ENCODE measurements at regions not wholly inside any gene's neighbourhood (a gene's known extent, or its start where the extent isn't known, plus 50 kb on each side); places are given as distances from the start of the nearest gene placed in this dataset.
"Not testable (repeated sequence)": the region's sequence is repeated elsewhere in the genome, so short reads cannot be mapped to it uniquely, and the experiment has no call there.

DNA sequence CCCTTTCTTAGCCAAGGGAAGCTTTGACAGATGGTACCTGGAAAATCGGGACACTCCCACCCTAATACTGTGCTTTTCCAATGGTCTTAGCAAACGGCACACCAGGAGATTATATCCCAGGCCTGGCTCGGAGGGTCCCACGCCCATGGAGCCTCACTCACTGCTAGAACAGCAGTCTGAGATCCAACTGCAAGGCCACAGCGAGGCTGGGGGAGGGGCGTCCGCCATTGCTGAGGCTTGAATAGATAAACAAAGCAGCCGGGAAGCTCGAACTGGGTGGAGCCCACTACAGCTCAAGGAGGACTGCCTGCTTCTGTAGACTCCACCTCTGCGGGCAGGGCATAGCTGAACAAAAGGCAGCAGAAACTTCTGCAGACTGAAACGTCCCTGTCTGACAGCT, 225.6 kb upstream of the EDNRA start:
- DNase-seq: not testable (repeated sequence)

DNA sequence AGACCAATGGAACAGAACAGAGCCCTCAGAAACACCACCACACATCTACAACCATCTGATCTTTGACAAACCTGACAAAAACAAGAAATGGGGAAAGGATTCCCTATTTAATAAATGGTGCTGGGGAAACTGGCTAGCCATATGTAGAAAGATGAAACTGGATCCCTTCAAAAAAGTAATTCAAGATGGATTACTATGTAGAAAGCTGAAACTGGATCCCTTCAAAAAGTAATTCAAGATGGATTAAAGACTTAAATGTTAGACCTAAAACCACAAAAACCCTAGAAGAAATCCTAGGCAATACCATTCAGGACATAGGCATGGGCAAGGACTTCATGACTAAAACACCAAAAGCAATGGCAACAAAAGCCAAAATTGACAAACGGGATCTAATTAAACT, 221.6 kb upstream of the EDNRA start:
- DNase-seq: not testable (repeated sequence)

DNA sequence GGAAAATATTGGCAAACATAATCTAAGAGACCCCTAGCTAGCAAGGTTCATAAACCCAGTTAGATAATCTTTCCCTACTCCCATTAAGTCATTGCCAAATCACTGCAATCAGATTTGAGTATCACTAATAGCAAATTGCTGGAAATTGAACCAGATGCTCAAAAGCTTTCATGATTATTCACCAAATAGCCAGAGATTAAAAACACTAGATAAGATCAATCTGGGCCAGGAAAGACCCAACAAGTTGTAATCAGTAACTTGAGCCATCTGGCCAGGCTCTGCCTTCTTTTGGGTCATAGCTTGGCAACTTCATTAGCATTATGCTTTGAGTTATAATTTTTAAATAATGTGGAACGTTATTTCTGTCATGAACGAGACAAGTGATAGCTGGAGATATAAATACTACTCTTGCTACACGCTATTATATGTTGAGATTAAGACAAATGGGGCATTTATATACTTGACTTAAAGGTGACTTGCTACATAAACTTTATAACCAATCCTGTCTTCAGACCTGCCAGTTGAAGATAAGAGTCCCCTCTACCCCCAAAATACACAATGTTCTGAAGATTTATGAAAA, 196.6 kb upstream of the EDNRA start:
- no peak for DNase-seq

DNA sequence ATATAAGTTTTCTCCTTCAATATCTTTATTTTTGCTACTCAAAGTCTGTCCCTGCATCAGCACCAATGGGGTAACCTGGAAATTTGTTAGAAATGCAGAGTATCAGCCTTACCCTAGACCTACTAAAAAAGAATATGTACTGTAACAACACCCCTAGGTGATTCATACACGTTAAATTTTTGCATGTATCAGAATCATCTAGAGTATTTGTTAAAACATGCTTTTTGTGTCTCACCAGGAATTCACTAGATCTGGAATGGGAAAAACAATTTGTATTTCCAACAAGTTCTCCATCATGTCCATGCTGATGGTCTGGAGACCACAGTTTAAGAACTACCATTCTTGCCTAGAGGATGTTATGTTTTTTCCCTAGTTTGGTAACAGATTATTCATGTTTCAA, 196.0 kb upstream of the EDNRA start:
- DNase-seq: no peak

DNA sequence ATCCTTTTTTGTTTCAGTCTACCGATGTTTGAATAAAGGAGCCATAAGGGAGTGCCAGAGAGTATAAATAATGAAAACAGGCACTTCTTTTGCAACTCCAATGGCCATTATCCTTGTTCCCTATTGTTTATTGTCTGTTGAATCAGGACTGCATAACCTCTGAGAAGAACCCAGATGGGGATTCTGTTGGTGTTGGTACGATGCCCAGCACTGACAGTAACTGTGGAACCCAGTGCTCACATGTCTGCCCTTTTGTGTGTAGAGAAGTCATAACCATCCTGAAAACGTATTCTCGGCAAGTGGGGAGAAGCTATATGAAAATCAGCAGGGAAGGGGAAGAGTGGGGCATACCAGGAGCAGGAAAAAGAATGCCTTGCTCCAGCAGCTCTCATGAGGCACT, 195.1 kb upstream of the EDNRA start:
- DNase-seq: no peak

DNA sequence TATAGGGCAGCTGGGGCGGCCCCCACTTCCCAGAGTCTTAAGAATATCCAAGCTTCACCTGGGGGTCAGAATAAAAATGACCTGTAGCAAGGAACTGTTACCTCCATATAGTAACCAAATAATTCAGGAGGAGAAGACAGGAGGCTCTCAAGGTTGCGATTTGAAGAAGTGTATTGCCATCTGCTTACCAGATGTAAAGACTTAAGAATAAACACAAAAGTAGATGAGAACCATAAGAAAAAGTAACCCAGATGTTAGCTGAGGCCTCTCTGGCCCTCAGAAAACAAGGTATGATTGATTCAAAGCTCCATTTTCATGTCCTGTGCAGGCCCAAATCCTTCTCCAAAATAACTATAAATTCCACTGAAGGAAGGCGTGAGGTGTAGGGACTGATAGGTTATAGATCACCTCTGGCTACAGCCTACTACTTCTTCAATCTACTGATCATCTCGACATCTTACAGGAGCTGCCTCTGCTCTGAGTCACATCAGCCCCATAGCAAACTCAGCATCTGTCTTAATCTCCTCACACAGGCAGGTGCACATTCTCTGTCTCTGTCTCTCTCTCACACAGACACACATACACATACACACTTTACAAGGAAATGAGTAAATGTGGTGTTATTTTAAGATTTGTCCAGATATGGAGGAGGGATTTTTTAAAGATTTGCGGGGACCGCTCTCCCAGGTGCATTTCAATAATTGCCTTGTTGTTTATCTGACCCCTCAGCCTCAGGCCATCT, 193.9 kb upstream of the EDNRA start:
- DNase-seq: no peak

DNA sequence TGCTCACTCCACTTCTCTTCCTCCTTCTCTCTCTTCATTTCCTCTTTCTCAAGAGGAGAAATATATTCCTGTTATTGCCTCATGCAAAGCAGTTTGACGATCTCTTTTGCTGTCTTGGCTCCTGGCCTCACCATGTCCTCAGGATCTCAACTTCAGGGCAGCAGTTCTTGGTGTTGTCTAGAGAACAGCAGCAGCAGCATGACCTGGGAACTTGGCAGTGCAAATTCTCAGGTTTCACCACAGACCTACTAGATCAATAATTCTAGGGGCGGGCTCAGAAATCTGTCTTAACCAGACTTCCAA, 193.4 kb upstream of the EDNRA start:
- DNase-seq: no peak

DNA sequence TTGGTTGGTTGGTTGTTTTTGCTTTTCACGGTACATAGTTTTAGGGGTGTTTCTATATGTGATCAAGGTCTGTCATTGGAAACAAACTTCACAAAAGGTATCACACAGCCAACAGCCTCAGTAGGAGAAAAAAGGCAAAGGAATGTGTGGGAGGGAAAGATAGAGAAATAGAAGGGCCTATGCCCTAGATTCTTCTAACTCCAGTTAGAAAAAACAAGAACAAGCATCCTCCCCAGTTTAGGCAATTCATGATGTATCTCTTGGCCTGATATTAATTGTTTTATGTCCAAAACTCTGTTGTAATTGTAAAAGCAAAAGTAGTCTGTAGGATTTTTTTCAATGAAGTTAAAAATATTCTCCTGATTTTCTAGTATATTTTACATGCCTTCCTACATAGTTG, 192.4 kb upstream of the EDNRA start:
- DNase-seq: no peak

DNA sequence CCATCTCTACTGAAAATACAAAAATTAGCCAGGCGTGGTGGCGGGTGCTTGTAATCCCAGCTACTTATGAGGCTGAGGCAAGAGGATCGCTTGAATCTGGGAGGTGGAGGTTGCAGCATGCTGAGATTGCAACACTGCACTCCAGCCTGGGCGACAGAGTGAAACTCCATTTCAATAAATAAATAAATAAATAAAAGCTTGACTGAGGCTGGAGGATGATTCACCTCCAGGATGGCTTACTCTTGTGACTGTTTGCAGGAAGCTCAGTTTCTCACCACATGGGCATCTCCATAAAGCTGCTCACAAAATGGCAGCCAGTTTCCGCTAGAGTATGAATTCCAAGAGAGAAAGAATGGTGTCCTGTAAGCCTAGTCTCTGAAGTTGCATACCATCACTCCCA, 191.7 kb upstream of the EDNRA start:
- no peak for DNase-seq

DNA sequence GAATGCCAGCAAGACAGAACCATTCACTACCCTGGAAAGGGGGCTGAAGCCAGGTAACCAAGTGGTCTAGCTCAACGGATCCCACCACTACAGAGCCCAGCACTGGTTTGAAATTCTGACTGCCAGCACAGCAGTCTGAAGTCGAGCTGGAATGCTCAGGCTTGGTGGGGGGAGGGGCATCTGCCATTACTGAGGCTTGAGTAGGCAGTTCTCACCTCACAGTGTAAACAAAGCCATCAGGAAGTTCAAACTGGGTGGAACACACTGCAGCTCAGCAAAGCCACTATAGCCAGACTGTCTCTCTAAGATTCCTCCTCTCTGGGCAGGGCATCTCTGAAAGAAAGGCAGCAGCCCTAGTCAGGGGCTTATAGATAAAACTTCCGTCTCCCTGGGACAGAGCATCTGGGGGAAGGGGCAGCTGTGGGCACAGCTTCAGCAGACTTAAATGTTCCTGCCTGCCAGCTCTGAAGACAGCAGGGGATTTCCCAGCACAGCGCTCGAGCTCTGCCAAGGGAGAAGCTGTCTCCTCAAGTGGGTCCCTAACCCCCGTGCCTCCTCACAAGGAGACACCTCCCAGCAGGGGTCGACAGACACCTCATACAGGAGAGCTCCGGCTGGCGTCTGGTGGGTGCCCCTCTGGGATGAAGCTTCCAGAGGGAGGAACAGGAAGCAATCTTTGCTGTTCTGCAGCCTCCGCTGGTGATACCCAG, 188.1 kb upstream of the EDNRA start:
- DNase-seq: not testable (repeated sequence)

DNA sequence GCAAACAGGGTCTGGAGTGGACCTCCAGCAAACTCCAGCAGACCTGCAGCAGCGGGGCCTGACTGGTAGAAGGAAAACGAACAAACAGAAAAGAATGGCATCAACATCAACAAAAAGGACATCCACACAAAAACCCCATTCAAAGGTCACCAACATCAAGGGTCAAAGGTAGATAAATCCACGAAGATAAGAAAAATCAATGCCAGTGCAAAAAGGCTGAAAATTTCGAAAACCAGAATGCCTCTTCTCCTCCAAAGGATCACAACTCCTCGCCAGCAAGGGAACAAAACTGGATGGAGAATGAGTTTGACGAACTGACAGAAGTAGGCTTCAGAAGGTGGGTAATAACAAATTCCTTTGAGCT, 187.6 kb upstream of the EDNRA start:
- DNase-seq: not testable (repeated sequence)

DNA sequence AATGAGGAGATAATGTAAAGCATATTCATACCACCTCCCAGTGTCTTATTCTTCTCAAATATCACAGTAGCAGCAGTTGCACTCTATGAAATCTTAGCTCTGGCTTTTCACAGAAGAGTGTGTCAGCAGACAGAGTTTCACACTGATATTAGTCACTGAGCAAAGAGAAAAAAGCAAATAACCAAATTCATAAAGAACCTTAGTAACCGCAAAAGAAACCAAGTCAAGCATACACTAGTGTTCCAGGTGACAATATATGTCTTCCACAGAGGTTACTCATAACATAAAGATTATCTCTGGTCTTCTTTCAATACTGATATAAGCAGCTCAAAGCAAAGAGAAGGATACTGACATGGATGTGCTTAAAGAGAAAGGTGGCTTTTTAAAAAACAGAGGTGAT, 181.7 kb upstream of the EDNRA start:
- DNase-seq: no peak

DNA sequence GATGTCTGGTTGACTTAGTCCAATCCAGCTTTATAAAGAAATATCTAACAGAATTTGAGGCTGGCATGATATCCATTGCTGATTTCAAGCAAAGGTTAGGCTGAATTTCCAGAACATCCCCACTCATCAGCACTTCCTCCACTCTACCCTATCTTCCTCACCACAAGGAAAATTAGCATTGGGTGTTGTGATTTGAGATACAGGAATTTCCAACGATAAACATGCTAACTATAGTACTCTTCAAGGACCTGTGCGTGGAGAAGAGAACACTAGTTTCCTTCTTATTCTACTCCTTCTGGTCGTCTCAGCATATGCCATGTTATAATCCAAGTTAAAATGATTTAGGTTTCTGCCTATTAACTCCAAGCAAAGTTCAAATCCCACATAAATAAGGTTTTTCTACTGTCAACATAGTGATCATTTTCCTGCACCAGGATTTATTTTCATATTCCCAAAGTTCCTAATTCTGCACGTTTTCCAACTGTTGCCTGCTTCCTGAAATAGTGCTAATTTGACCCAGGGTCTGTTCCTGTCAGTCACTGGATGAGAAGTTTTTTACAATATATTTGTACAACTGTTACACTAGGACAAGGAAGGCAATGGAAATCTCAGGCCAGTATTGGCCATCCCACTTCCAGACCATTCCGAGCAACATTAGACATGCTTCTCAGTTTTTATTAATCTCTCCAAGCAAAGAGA, 177.6 kb upstream of the EDNRA start:
- no peak for DNase-seq

DNA sequence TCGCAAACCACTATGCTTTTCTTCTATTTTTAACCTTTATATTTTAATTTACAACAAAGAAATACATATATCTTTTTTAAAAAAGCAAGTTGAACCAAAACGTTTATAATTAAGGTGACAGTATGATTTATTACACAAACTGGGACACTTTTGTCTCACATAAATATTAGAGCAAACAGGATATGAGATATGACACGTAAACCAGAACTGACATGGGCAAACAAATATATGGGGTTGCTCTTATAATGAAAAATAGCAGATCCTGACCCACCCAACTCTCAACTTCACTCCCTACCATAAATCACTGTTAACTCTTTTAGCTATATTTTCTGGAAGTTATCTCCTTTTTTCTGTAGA, 177.0 kb upstream of the EDNRA start:
- no peak for DNase-seq

DNA sequence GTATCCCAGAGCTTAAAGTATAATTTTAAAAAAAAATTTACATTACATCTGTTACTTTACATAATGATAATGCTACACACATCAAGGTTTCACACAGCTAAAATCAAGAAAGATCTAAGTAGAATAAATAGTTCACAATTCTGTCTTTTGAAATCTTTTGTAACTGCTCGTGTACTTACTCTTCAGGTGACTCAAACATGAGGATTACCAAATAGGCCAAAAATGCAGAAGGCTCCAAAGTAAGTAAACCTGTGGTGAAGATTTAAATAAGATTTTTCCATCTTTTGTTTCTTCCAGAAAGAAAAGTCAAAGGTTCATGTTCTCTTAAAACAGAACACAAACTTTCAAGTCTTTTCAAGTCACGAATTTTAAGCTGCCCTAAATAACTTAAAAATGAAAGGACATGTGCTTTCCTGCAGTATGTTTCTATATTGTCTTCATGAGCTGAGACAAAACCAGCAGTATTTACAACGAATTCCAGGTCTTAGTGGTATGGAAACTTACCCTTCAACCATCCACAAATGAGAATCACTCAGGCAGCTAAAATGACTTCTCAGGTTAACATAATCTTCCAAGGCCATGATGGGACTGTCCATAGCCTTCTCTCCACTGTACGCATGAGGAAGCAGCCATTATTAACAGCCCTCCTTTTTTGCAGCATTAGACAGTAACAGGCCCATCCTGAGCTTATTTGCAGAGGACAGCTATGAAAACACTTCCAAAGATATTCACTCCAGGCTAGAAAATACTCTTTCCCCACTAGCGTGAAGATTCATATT, 172.8 kb upstream of the EDNRA start:
- no peak for DNase-seq

DNA sequence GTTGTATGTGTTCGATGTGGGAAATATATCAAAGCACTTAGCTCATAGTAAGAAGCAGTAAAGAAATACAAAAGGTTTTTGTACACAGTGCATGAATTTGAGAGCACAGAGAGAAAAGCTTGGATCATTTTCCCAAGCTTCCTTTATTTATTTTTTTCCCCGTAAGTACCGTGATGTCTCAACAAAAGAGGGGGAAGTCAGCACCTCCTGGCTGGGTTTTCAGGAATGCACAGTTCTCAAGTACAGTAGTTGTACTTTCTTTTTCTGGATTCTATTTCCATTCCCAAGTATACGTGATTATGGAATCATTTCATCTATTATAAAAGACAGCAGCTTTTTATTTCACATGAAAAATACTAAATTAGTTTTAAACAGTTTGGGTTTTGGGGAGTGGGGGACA, 171.5 kb upstream of the EDNRA start:
- DNase-seq: no peak

DNA sequence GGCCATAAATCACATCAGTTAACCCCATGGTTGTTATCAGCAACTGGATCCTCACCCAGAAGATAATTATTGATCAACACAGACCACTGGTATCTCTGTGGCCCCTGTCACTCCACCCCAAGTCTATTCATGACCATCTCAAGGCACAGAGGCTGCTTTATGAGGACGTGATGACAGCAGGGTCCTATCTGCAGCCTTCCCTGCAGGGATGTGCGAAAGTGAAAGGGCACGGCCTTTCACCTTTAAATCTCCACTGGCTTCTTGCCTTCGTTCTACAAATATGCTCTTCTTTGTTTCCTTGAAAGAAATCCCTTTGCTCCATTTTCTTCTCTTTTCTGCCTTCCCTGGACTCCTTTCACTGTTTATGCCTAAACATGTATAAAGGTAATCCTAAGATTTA, 170.6 kb upstream of the EDNRA start:
- DNase-seq: no peak

DNA sequence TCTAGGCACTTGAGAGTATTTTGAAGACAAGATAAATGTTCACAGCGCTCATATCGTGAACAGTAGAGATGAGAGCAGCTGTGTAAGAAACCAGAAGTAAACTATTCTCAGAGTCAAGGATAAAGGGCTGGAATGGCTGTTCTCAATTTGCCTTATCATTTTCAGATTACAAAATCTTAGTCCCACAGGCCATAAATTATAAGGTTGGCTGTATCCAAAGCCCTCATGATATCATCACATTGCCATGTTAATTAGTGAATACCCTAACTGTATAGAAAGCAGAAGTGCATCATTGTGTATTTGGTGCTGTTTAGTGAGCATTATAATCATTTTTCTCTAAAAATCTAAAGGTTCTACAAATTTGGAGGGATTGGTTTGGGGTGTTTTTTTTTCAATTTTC, 168.9 kb upstream of the EDNRA start:
- no peak for DNase-seq

DNA sequence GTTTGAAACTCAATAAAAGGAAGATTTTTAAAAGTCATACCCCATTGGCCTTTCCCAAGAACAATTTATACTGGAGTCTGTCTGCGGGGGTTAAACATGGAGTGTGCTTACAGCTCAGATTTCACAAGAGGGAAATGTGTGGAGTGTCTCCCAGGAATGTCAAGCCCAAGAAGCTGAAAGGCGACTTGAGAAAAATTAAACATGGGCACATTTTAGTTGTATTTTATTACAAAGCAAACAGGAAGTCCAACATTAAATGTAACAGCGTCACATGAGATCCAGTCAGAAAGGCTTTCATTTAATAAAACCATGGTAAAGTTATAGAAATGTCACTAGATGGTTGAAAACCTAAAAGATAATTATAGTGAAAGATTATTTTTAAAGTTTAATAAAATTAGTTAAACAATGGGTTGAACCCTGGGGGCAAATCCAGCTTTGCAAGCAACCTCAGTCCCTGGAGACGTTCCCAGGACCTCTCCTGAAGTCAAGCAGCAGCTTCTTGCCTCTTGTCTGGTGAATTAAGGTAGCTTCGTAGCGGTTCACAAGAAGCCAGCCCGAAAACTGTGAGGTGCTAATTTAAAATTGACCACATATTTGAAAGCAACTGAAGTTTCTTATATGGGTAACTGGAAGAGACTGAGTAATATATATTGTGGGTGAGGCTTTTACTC, 168.4 kb upstream of the EDNRA start:
- no peak for DNase-seq

DNA sequence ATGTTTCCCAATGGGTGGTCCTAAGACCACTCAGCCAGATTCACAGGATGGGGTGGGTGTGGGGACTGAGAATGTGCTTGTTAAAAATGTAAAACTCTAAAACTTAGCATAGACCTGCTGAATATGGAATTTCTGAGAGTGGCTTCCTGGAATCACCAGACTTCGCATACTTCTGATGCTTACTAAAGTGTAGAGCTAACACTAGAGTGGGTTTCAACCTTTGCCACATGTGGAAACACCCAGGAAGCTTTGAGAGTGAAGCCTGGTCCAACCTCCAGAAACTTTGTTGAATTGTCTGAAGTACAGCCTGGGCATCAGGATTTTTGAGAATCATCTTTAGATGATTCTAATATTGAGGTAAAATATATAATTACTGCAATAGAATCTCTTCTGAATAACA, 167.8 kb upstream of the EDNRA start:
- no peak for DNase-seq

DNA sequence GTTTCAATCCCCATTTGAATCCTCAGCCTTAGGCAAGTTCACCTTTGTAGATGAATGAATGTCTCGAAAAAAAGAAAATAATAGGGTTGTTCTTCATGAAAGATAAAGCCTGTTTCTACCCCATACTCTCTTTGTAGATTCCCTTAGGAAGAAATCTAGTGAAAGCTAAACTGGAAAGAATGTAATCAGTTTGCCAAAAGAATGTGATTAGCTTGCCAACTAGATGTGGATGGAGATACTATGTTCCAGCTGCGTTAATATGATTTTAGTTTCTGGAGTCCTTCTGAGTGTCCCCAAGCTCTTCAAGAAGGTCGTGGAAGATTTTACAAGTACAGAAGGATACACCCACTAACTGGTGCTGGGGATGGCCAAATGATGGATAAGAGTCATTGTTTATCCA, 162.3 kb upstream of the EDNRA start:
- no peak for DNase-seq

DNA sequence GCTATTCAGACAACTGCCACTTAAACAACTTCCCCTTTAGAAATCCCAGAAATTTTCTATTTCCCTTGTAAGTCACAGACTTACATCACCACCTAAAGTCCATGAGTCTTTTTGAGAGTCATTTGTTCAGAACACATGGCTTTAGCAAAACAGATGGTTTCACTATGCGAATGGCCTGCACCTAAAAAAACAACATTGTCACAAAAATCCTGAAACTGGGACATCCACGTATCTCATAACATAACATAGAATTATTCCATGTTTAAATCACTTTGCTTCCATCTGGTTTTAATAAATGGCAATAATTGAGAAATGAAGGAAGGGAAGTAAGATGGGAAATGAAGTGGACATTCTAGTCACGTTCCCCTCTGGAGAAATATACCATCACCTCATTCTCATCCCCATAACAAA, 155.3 kb upstream of the EDNRA start:
- DNase-seq: no peak

DNA sequence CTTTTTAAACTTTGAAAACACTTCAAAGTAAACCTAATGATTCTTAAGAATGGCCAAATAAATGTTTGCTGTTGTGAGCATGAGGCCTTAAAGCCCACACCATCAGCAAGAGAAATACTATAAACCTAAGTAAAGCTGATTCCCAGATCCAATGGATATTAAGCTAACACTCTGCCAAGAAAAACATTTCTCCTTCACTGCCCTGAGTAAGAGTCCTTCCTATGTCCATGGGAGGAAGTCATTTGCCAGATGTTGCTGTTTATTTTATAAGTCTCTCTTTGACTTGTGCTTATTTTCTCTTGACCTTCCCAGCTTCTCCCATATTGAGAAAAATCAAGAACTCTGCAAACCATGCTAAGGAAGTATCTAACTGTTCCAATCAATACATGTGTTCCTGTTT, 154.3 kb upstream of the EDNRA start:
- DNase-seq: no peak

Data from T1000 (cell line).